ENCODE measurements at regions not wholly inside any gene's neighbourhood (a gene's known extent, or its start where the extent isn't known, plus 50 kb on each side); places are given as distances from the start of the nearest gene placed in this dataset.

DNA sequence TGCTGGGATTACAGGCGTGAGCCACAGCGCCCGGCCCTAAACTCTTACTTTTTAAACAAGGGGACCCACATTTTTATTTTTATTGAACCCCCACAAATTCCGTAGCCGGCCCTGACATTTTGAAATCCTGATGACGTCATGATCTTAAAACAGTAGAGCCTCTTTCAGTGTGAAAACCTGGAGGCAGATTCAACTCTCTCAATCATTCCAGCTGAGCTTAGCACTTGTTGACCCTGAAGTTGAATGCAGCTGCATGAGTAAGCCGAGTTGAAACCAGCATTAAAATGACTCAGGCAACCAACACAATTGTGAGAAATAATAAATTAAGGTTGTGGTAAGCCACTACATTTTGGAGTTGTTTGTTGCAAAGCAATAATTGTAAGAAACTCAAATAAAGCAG lies 93.9 kb upstream of the ADGRL4 start:
- no peaks in the 10 kb centered on the region for H3K36me3 Mint-ChIP-seq (ENCODE audit: insufficient read depth, unreplicated experiment)
- Histone ChIP-seq H3K9me3 (no peaks in the 10 kb centered on the region), H3K36me3 (ENCODE audit: control insufficient read depth, insufficient read depth, low read length) (no peaks in the 10 kb centered on the region), H3K4me1 (no peaks in the 10 kb centered on the region), H3K27me3 (replicated peaks; ENCODE audit: control insufficient read depth, insufficient read depth, low read length) (no peaks in the 10 kb centered on the region), H3K4me3 (ENCODE audit: low read depth, low read length) (no peak overlapping the region)
- CTCF ChIA-PET, result no interaction called here
- peaks cover 2% of the 10 kb centered on the region for H3K27me3 Mint-ChIP-seq (ENCODE audit: insufficient read depth, unreplicated experiment)
- TF ChIP-seq, protein P1, sequence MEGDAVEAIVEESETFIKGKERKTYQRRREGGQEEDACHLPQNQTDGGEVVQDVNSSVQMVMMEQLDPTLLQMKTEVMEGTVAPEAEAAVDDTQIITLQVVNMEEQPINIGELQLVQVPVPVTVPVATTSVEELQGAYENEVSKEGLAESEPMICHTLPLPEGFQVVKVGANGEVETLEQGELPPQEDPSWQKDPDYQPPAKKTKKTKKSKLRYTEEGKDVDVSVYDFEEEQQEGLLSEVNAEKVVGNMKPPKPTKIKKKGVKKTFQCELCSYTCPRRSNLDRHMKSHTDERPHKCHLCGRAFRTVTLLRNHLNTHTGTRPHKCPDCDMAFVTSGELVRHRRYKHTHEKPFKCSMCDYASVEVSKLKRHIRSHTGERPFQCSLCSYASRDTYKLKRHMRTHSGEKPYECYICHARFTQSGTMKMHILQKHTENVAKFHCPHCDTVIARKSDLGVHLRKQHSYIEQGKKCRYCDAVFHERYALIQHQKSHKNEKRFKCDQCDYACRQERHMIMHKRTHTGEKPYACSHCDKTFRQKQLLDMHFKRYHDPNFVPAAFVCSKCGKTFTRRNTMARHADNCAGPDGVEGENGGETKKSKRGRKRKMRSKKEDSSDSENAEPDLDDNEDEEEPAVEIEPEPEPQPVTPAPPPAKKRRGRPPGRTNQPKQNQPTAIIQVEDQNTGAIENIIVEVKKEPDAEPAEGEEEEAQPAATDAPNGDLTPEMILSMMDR (IDR thresholded peaks at IDR 0.05; ENCODE audit: insufficient read depth in 1 of 2, low read depth in 1 of 2, low read length in 1 of 2, severe bottlenecking in 1 of 2, unreplicated experiment in 1 of 2), result no peak
- intact Hi-C loops (cut with micrococcal nuclease; ENCODE audit: unreplicated experiment), result no loop called here
- POLR2A ChIA-PET, result no interaction called here
- no peak overlapping the region for H3K4me3 Mint-ChIP-seq (ENCODE audit: unreplicated experiment)
- no peak overlapping the region for H3K27ac Mint-ChIP-seq (ENCODE audit: unreplicated experiment)
- H3K4me1 Mint-ChIP-seq (ENCODE audit: low read depth, unreplicated experiment), result no peaks in the 10 kb centered on the region
- BruUV-seq (replicated peaks), result no TSS peak
- DNase-seq, result no peak
- no peaks in the 10 kb centered on the region for H3K9me3 Mint-ChIP-seq (ENCODE audit: unreplicated experiment)

DNA sequence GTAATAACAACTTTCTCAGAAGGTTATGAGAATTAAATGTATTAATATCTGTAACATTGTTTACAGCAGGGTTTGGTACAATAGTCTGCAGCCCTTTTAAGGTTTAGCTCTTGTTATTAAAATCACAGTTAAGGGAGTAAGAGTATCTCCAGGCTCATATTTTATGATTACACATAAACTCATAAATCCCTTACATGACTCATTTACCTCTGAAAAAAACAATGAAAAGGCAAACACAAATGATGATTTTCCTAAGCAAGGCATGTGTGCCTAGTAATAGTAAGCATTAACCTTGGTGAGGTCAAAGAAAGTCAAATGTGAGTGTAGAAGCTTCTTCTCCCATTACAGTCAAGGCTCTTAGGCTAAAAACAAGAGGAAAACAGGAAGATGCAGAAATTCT lies 84.5 kb upstream of the ADGRL4 start:
- BruUV-seq (replicated peaks), result no TSS peak
- no peaks in the 10 kb centered on the region for H3K9me3 ChIP-seq

DNA sequence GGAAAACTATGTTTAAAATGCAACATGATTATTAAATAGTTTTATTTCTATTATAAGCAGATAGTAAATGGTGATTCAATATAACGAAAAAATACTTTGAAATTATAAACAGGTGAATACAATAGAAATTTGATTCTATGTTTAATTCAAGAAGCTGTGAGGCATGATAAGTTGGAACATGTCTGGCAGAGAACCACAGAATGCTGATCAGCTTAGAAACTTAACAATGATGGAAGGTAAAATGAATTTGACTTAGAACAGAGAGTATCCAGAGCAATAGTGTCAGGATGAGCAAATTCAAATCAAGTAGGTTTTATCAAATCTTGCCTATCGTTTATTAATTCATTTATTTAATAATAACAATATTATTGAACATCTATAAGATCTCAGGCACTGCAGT lies 83.4 kb upstream of the ADGRL4 start:
- H3K27ac Mint-ChIP-seq (ENCODE audit: unreplicated experiment), result no peak overlapping the region
- no peak overlapping the region for H3K4me3 ChIP-seq (ENCODE audit: low read depth, low read length)
- no peaks in the 10 kb centered on the region for H3K27me3 Mint-ChIP-seq (ENCODE audit: insufficient read depth, unreplicated experiment)
- no peaks in the 10 kb centered on the region for H3K36me3 ChIP-seq (ENCODE audit: control insufficient read depth, insufficient read depth, low read length)
- CTCF ChIA-PET, result no interaction called here
- H3K4me1 ChIP-seq, result no peaks in the 10 kb centered on the region
- TF ChIP-seq, protein P1 (IDR thresholded peaks at IDR 0.05; ENCODE audit: insufficient read depth in 1 of 2, low read depth in 1 of 2, low read length in 1 of 2, severe bottlenecking in 1 of 2, unreplicated experiment in 1 of 2), result no peak
- H3K4me1 Mint-ChIP-seq (ENCODE audit: low read depth, unreplicated experiment), result no peaks in the 10 kb centered on the region
- no peaks in the 10 kb centered on the region for H3K36me3 Mint-ChIP-seq (ENCODE audit: insufficient read depth, unreplicated experiment)
- no peaks in the 10 kb centered on the region for H3K9me3 ChIP-seq
- intact Hi-C loops (cut with micrococcal nuclease; ENCODE audit: unreplicated experiment), result no loop called here
- H3K9me3 Mint-ChIP-seq (ENCODE audit: unreplicated experiment), result no peaks in the 10 kb centered on the region
- POLR2A ChIA-PET, result no interaction called here
- no peak overlapping the region for H3K4me3 Mint-ChIP-seq (ENCODE audit: unreplicated experiment)
- DNase-seq, result no peak
- BruUV-seq (replicated peaks), result no TSS peak
- H3K27me3 ChIP-seq (replicated peaks; ENCODE audit: control insufficient read depth, insufficient read depth, low read length), result no peaks in the 10 kb centered on the region

More for the DNA sequence above, 84.5 kb upstream of the ADGRL4 start:
- H3K4me3 ChIP-seq (ENCODE audit: low read depth, low read length), result no peak overlapping the region
- Mint-ChIP-seq H3K36me3 (ENCODE audit: insufficient read depth, unreplicated experiment) (no peaks in the 10 kb centered on the region), H3K9me3 (ENCODE audit: unreplicated experiment) (no peaks in the 10 kb centered on the region), H3K27me3 (ENCODE audit: insufficient read depth, unreplicated experiment) (no peaks in the 10 kb centered on the region), H3K4me1 (ENCODE audit: low read depth, unreplicated experiment) (no peaks in the 10 kb centered on the region), H3K27ac (ENCODE audit: unreplicated experiment) (no peak overlapping the region), H3K4me3 (ENCODE audit: unreplicated experiment) (no peak overlapping the region)
- ChIA-PET CTCF (no interaction called here), POLR2A (no interaction called here)
- H3K4me1 ChIP-seq, result no peaks in the 10 kb centered on the region
- H3K27me3 ChIP-seq (replicated peaks; ENCODE audit: control insufficient read depth, insufficient read depth, low read length), result no peaks in the 10 kb centered on the region
- H3K36me3 ChIP-seq (ENCODE audit: control insufficient read depth, insufficient read depth, low read length), result no peaks in the 10 kb centered on the region
- DNase-seq, result no peak
- TF ChIP-seq, protein P1 (IDR thresholded peaks at IDR 0.05; ENCODE audit: insufficient read depth in 1 of 2, low read depth in 1 of 2, low read length in 1 of 2, severe bottlenecking in 1 of 2, unreplicated experiment in 1 of 2), result no peak
- intact Hi-C loops (cut with micrococcal nuclease; ENCODE audit: unreplicated experiment), result no loop called here

All from Caco-2 (cell line).